ENCODE measurements at regions not wholly inside any gene's neighbourhood (a gene's known extent, or its start where the extent isn't known, plus 50 kb on each side); places are given as distances from the start of the nearest gene placed in this dataset.

GRCh38 chr3:66753670-66754069 is 244.4 kb upstream of the KBTBD8 start (continued):
- TF ChIP-seq, protein P1, sequence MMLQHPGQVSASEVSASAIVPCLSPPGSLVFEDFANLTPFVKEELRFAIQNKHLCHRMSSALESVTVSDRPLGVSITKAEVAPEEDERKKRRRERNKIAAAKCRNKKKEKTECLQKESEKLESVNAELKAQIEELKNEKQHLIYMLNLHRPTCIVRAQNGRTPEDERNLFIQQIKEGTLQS (IDR thresholded peaks at IDR 0.05), result no peak
- TF ChIP-seq, protein P1 (CRISPR knock-in tag; conservative IDR thresholded peaks at IDR 0.05), result no peak

DNA sequence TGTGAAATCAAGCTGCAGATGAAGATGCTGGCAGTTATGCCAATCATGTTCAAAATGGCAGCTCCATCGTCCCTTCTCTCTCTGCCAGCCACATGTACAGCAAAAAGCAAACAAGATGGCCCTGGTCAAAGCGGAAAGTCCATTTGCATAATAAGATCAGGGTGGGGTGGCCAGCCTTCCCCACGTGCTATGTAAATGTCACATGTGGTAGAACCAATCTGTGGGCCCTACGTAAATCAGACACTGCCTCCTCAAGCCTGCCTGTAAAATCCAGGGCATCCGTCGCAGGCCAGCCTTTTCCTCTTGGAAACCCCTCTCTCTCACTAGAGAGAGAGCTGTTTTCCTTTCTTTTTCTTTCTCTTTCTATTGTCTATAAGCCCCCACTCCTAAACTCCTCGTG is 243.5 kb upstream of the KBTBD8 start:
- ATAC-seq (no peak), FAIRE-seq (no peak), DNase-seq (ENCODE audit: extremely low read depth in 1 of 4, low spot score in 3 of 4) (no peak)
- Histone ChIP-seq H3K4me2 (ENCODE audit: insufficient read depth, low read length) (no peak overlapping the region), H3K36me3 (ENCODE audit: control insufficient read depth, insufficient read depth, low read length) (no peaks in the 10 kb centered on the region), H3K9me1 (ENCODE audit: control insufficient read depth, insufficient read depth, low read length) (no peaks in the 10 kb centered on the region), H3K79me2 (ENCODE audit: control insufficient read depth, insufficient read depth, low read length) (no peaks in the 10 kb centered on the region), H3K27ac (ENCODE audit: extremely low read depth, low read depth, low read length) (no peak overlapping the region), H3K4me3 (no peak overlapping the region), H3K27me3 (ENCODE audit: control insufficient read depth in 2 of 2, insufficient read depth in 2 of 2, low read length in 2 of 2) (no peaks in the 10 kb centered on the region), H3K4me1 (replicated peaks in 1 of 2; ENCODE audit: control insufficient read depth in 2 of 2, insufficient read depth in 2 of 2, low read length in 2 of 2) (no peaks in the 10 kb centered on the region), H3K9ac (ENCODE audit: insufficient read depth in 1 of 2, low read depth in 2 of 2, low read length in 2 of 2) (no peak overlapping the region), H2AFZ (ENCODE audit: low read depth, low read length) (no peak overlapping the region), H3K9me3 (replicated peaks; ENCODE audit: control insufficient read depth, insufficient read depth, low read depth, low read length) (no peaks in the 10 kb centered on the region), H4K20me1 (replicated peaks; ENCODE audit: control insufficient read depth, insufficient read depth, low read length) (no peaks in the 10 kb centered on the region)
- 0% methylated on average over 4 of the region's 7 CpGs for WGBS (ENCODE audit: insufficient coverage, low coverage, missing lambda C conversion rate)
- no TSS peak for BruUV-seq (replicated peaks)
- in situ Hi-C loops (cut with MboI) (no loop called here), intact Hi-C loops (cut with micrococcal nuclease) (no loop called here)
- TF ChIP-seq NUFIP1 (IDR thresholded peaks at IDR 0.05; ENCODE audit: partially characterized antibody) (no peak), ZNF23 (CRISPR knock-in tag; IDR thresholded peaks at IDR 0.05) (no peak), DACH1 (IDR thresholded peaks at IDR 0.05; ENCODE audit: partially characterized antibody) (no peak), HMG20A (CRISPR knock-in tag; conservative IDR thresholded peaks at IDR 0.05) (no peak), EP400 (IDR thresholded peaks at IDR 0.05) (no peak)
- POLR2A ChIA-PET, result interaction anchor here (0.5 kb wide), 1 partner anchor 667 kb away, joined by 4 read pairs; no protein-coding TSS in a partner anchor
- CTCF ChIA-PET (ENCODE audit: low intra/inter-chr PET ratio), result no interaction called here
